IMR-90 (cell line): ENCODE measurements at regions not wholly inside any gene's neighbourhood (a gene's known extent, or its start where the extent isn't known, plus 50 kb on each side); places are given as distances from the start of the nearest gene placed in this dataset.

ENCODE experiments used
- ATAC-seq: fragments of 200-7000 bp; cut with Tn5 transposase; 2 replicates; pipeline ENCODE4 v1.9.1; 2020; ENCODE audit warnings: low read depth, mild to moderate bottlenecking, moderate library complexity
- BruUV-seq: library from RNA; stranded (reverse); fragments of 400-500 nt; replicated peaks from 2 replicates; lab custom pipeline; 2021; lab: Mats Ljungman, UMichigan
- CTCF ChIA-PET: fragments of 300-600 bp; formaldehyde crosslinking; extraction: SDS; loops from one replicate; lab custom pipeline; 2021; ENCODE audit warnings: antibody characterized with exemption; lab: Yijun Ruan, JAX
- POLR2A ChIA-PET: fragments of 300-600 bp; sonication (Branson Sonifier 250); formaldehyde crosslinking; loops from one replicate; lab custom pipeline; 2022; ENCODE audit warnings: antibody characterized with exemption; ENCODE audit not compliant: unreplicated experiment; lab: Charles Lee
- DNase-seq: peaks from one replicate; pipeline ENCODE4 v3.0.0; 2013
- H2AFZ ChIP-seq: replicated peaks from 2 replicates; pipeline ENCODE3; 2013; ENCODE audit warnings: low read length, mild to moderate bottlenecking; ENCODE audit not compliant: poor library complexity
- H2AK5ac ChIP-seq: 2 replicates; pipeline ENCODE4 v1.6.1; 2013; ENCODE audit warnings: low read depth, low read length, inconsistent platforms
- H2AK9ac ChIP-seq: replicated peaks from 2 replicates; pipeline ENCODE3; 2013; ENCODE audit warnings: mild to moderate bottlenecking, low read depth, low read length, moderate library complexity; ENCODE audit not compliant: poor library complexity
- H2BK120ac ChIP-seq: 2 replicates; pipeline ENCODE4 v1.6.1; 2013; ENCODE audit warnings: low read depth, low read length, inconsistent platforms
- H2BK15ac ChIP-seq: 3 replicates; pipeline ENCODE4 v1.6.1; 2013; ENCODE audit warnings: low read depth, low read length, inconsistent platforms
- H2BK20ac ChIP-seq: 2 replicates; pipeline ENCODE4 v1.6.1; 2013; ENCODE audit warnings: low read depth, mild to moderate bottlenecking, inconsistent platforms, low read length, moderate library complexity
- H2BK5ac ChIP-seq: 2 replicates; pipeline ENCODE4 v1.6.1; 2013; ENCODE audit warnings: mild to moderate bottlenecking, low read depth, low read length, inconsistent platforms; ENCODE audit not compliant: poor library complexity, severe bottlenecking
- H3K14ac ChIP-seq: replicated peaks from 2 replicates; pipeline ENCODE4 v1.6.1; 2013; ENCODE audit warnings: low read depth, low read length, inconsistent platforms
- H3K18ac ChIP-seq: 2 replicates; pipeline ENCODE4 v1.6.1; 2013; ENCODE audit warnings: low read depth, low read length, control low read depth
- H3K23ac ChIP-seq: 2 replicates; pipeline ENCODE4 v1.6.1; 2013; ENCODE audit warnings: low read depth, low read length, inconsistent platforms
- H3K27ac ChIP-seq: 2 replicates; pipeline ENCODE4 v1.5.1; 2013; ENCODE audit warnings: mild to moderate bottlenecking, control low read depth, low read length; ENCODE audit not compliant: insufficient read depth
- H3K27me3 ChIP-seq: 2 replicates; pipeline ENCODE4 v1.6.1; 2013; ENCODE audit warnings: low read length; ENCODE audit not compliant: control insufficient read depth, insufficient read depth
- H3K36me3 ChIP-seq: 2 replicates; pipeline ENCODE4 v1.6.1; 2013; ENCODE audit warnings: low read length, mixed read lengths; ENCODE audit not compliant: control insufficient read depth, insufficient read depth
- H3K4ac ChIP-seq: 2 replicates; pipeline ENCODE4 v1.6.1; 2013; ENCODE audit warnings: low read depth, low read length, inconsistent platforms
- H3K4me1 ChIP-seq: 2 replicates; pipeline ENCODE4 v1.6.1; 2013; ENCODE audit warnings: low read length, mixed read lengths; ENCODE audit not compliant: control insufficient read depth, insufficient read depth
- H3K4me2 ChIP-seq: 2 replicates; pipeline ENCODE4 v1.6.1; 2013; ENCODE audit warnings: low read depth, mild to moderate bottlenecking, control low read depth, low read length, moderate library complexity
- H3K4me3 ChIP-seq: 2 replicates; pipeline ENCODE4 v1.5.1; 2013; ENCODE audit warnings: low read depth, mild to moderate bottlenecking, control low read depth, low read length, moderate library complexity; ENCODE audit not compliant: insufficient read depth
- H3K56ac ChIP-seq: 2 replicates; pipeline ENCODE4 v1.6.1; 2013; ENCODE audit warnings: low read length, inconsistent platforms; ENCODE audit not compliant: insufficient read depth; ENCODE audit errors: extremely low read depth
- H3K79me1 ChIP-seq, 2 experiments: 2 replicates each; pipeline ENCODE4 v1.6.1; 2013; ENCODE audit warnings: low read length in 2 of 2, inconsistent platforms in 1 of 2, low read depth in 1 of 2
- H3K9ac ChIP-seq: 2 replicates; pipeline ENCODE4 v1.6.1; 2013; ENCODE audit warnings: low read depth, low read length, control low read depth
- H3K9me1 ChIP-seq: 2 replicates; pipeline ENCODE4 v1.6.1; 2013; ENCODE audit warnings: low read length, inconsistent platforms; ENCODE audit not compliant: insufficient read depth
- H3K9me3 ChIP-seq: 2 replicates; pipeline ENCODE4 v1.6.1; 2013; ENCODE audit warnings: low read length; ENCODE audit not compliant: control insufficient read depth, insufficient read depth
- H4K20me1 ChIP-seq: 2 replicates; pipeline ENCODE4 v1.6.1; 2013; ENCODE audit warnings: low read length, inconsistent platforms; ENCODE audit not compliant: insufficient read depth
- H4K5ac ChIP-seq: 2 replicates; pipeline ENCODE4 v1.6.1; 2013; ENCODE audit warnings: mild to moderate bottlenecking, low read depth, low read length, control low read depth
- H4K8ac ChIP-seq, 2 experiments: 2 replicates each; pipeline ENCODE4 v1.6.1; 2013; ENCODE audit warnings: low read depth in 2 of 2, low read length in 2 of 2, control low read depth in 1 of 2, inconsistent platforms in 1 of 2
- H4K91ac ChIP-seq: 2 replicates; pipeline ENCODE4 v1.6.1; 2013; ENCODE audit warnings: low read depth, low read length, inconsistent platforms; ENCODE audit not compliant: insufficient read depth
- BHLHE40 ChIP-seq: fragments of 150-350 bp; IDR thresholded peaks from 2 replicates; pipeline ENCODE4 v1.6.1; 2016; ENCODE audit warnings: mild to moderate bottlenecking, low read depth, low read length
- CEBPB ChIP-seq: IDR thresholded peaks from 2 replicates; pipeline ENCODE4 v1.6.1; 2012; ENCODE audit warnings: low read depth, low read length, improper control_type of control experiment
- CHD1 ChIP-seq: IDR thresholded peaks from 2 replicates; pipeline ENCODE4 v1.6.1; 2012; ENCODE audit warnings: low read depth, low read length, improper control_type of control experiment
- CTCF ChIP-seq: conservative IDR thresholded peaks from 2 replicates; pipeline ENCODE4 v1.5.1; 2012; ENCODE audit warnings: mild to moderate bottlenecking, low read depth, low read length, improper control_type of control experiment
- ELK1 ChIP-seq: fragments of 150-350 bp; IDR thresholded peaks from 2 replicates; pipeline ENCODE4 v1.6.1; 2016; ENCODE audit warnings: low read depth, mild to moderate bottlenecking, low read length, moderate library complexity, borderline replicate concordance
- FOS ChIP-seq: fragments of 150-350 bp; IDR thresholded peaks from 2 replicates; pipeline ENCODE4 v1.6.1; 2016; ENCODE audit warnings: low read depth, low read length
- MAFK ChIP-seq: IDR thresholded peaks from 2 replicates; pipeline ENCODE4 v1.6.1; 2012; ENCODE audit warnings: low read depth, low read length, improper control_type of control experiment
- MAZ ChIP-seq: IDR thresholded peaks from 2 replicates; pipeline ENCODE4 v1.6.1; 2012; ENCODE audit warnings: low read depth, mild to moderate bottlenecking, low read length, improper control_type of control experiment, moderate library complexity, borderline replicate concordance
- MXI1 ChIP-seq: IDR thresholded peaks from 2 replicates; pipeline ENCODE4 v1.6.1; 2012; ENCODE audit warnings: low read depth, mild to moderate bottlenecking, low read length, moderate library complexity, borderline replicate concordance
- NFE2L2 ChIP-seq: fragments of 150-350 bp; IDR thresholded peaks from 2 replicates; pipeline ENCODE4 v1.6.1; 2016; ENCODE audit warnings: low read depth, mild to moderate bottlenecking, low read length
- POLR2A ChIP-seq: IDR thresholded peaks from 2 replicates; pipeline ENCODE4 v1.6.1; 2012; ENCODE audit warnings: mild to moderate bottlenecking, low read depth, low read length
- RAD21 ChIP-seq: IDR thresholded peaks from 2 replicates; pipeline ENCODE4 v1.6.1; 2012; ENCODE audit warnings: low read length, improper control_type of control experiment
- RCOR1 ChIP-seq: IDR thresholded peaks from 2 replicates; pipeline ENCODE4 v1.6.1; 2012; ENCODE audit warnings: mild to moderate bottlenecking, low read length, improper control_type of control experiment; ENCODE audit not compliant: insufficient replicate concordance
- RFX5 ChIP-seq: IDR thresholded peaks from 2 replicates; pipeline ENCODE4 v1.8.0; 2012; ENCODE audit warnings: low read depth, mild to moderate bottlenecking, low read length, moderate library complexity
- SMC3 ChIP-seq: fragments of 150-350 bp; IDR thresholded peaks from 2 replicates; pipeline ENCODE4 v1.6.1; 2016; ENCODE audit warnings: low read depth, mild to moderate bottlenecking, antibody characterized with exemption, low read length, moderate library complexity
- USF2 ChIP-seq: fragments of 150-350 bp; IDR thresholded peaks from 2 replicates; pipeline ENCODE4 v1.6.1; 2017; ENCODE audit warnings: mild to moderate bottlenecking, antibody characterized with exemption, low read length, low read depth
- WGBS, 2 experiments: methylation state at CpG; one replicate each; pipeline versions ENCODE4 v1.1.5 to v1.1.7; 2013; ENCODE audit warnings: missing lambda C conversion rate in 2 of 2; ENCODE audit not compliant: insufficient read length in 1 of 2; ENCODE audit errors: extremely low coverage in 2 of 2; 5-methylcytosine and 5-hydroxymethylcytosine counted together
- dilution Hi-C: fragments of 300-500 bp; cut with HindIII; formaldehyde crosslinking; loops from one replicate; pipeline ENCODE4 v1.14.3; 2018; ENCODE audit warnings: low sequenced_read_pairs; ENCODE audit not compliant: unreplicated experiment
- in situ Hi-C: fragments of 300-500 bp; cut with MboI; formaldehyde crosslinking; loops from 3 replicates; pipeline ENCODE4 v1.14.3; 2019; ENCODE audit warnings: low sequenced_read_pairs, inconsistent platforms, mixed read lengths
- intact Hi-C: fragments of 100-400 bp; cut with micrococcal nuclease; formaldehyde crosslinking; loops from 2 replicates; pipeline ENCODE4 v1.10.0; 2022

GRCh38 chr10:125559210-125559609 is 123.8 kb downstream of the TEX36 start:
- Histone ChIP-seq H2AFZ (no peak overlapping the region), H3K9ac (no peak overlapping the region), H3K36me3 (no peaks in the 10 kb centered on the region), H3K4me1 (no peaks in the 10 kb centered on the region), H4K20me1 (no peaks in the 10 kb centered on the region), H3K27me3 (no peaks in the 10 kb centered on the region), H2BK5ac (no peak overlapping the region), H3K79me1 (no peaks in the 10 kb centered on the region), H3K4ac (no peak overlapping the region), H2BK120ac (no peak overlapping the region), H3K18ac (no peak overlapping the region), H4K91ac (no peak overlapping the region), H3K56ac (no peak overlapping the region), H4K5ac (no peak overlapping the region), H4K8ac (no peak overlapping the region), H3K14ac (no peak overlapping the region), H2BK15ac (no peak overlapping the region), H3K4me2 (no peak overlapping the region), H3K4me3 (no peak overlapping the region), H3K27ac (no peak overlapping the region), H3K9me3 (no peaks in the 10 kb centered on the region), H3K9me1 (no peaks in the 10 kb centered on the region), H2AK9ac (no peak overlapping the region), H2AK5ac (no peak overlapping the region), H2BK20ac (no peak overlapping the region), H3K23ac (no peak overlapping the region)
- TF ChIP-seq BHLHE40 (no peak), RCOR1 (no peak), CHD1 (no peak), FOS (no peak), USF2 (no peak), ELK1 (no peak), MAFK (no peak), CEBPB (no peak), CTCF (no peak), POLR2A (no peak), RAD21 (no peak), SMC3 (no peak), RFX5 (no peak), NFE2L2 (no peak), MAZ (no peak), MXI1 (no peak)
- no CpG with 5 or more reads among the region's 2 CpGs for WGBS, 2 experiments
- intact Hi-C loops (no loop called here), in situ Hi-C loops (no loop called here), dilution Hi-C loops (no loop called here)
- ATAC-seq (no peak), DNase-seq (no peak)
- ChIA-PET CTCF (interaction anchor here (1.1 kb wide), 1 partner anchor 9 kb away, joined by 3 read pairs; no protein-coding TSS in a partner anchor), POLR2A (no interaction called here)
- no TSS peak for BruUV-seq
